IgD-negative memory B cell (primary cell): ENCODE measurements at regions not wholly inside any gene's neighbourhood (a gene's known extent, or its start where the extent isn't known, plus 50 kb on each side); places are given as distances from the start of the nearest gene placed in this dataset.

Experiments
- H3K27ac Mint-ChIP-seq, 3 donors: one replicate each; pipeline ENCODE4 v1.8.0; 2020 to 2022; ENCODE audit warnings: mild to moderate bottlenecking in 3 of 3, mixed read lengths in 3 of 3, moderate library complexity in 1 of 3
- H3K27me3 Mint-ChIP-seq: one replicate; pipeline ENCODE4 v1.8.0; 2021; ENCODE audit warnings: mixed read lengths
- H3K36me3 Mint-ChIP-seq: one replicate; pipeline ENCODE4 v1.8.0; 2020; ENCODE audit warnings: mild to moderate bottlenecking, mixed read lengths
- H3K4me1 Mint-ChIP-seq, 3 donors: one replicate each; pipeline ENCODE4 v1.8.0; 2020 to 2022; ENCODE audit warnings: mixed read lengths in 3 of 3, mild to moderate bottlenecking in 1 of 3
- H3K4me3 Mint-ChIP-seq, 4 donors: one replicate each; pipeline ENCODE4 v1.8.0; 2020 to 2022; ENCODE audit warnings: mild to moderate bottlenecking in 4 of 4, mixed read lengths in 4 of 4, moderate library complexity in 3 of 4
- H3K9me3 Mint-ChIP-seq, 3 donors: one replicate each; pipeline ENCODE4 v1.8.0; 2020 to 2021; ENCODE audit warnings: mixed read lengths in 3 of 3, mild to moderate bottlenecking in 1 of 3

DNA sequence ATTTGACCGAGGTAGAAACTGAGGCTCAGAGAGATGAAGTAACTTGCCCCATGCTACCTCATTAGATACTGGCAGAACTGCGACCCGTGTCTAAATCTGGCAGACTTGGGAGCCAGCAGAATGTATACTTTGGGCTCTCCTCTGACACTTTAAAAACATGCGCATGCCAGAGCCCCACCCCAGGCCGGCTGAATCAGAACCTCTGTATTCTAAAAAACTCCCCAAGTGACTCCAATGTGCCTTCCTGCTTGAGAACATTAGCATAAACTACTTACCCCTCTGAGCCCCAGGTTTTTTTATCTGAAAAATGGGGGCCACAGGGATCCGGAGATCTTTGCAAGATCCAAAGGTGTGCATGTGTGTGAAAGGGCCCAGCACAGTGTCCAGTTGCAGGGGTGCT is 344.7 kb upstream of the USP24 start:
- H3K4me3 Mint-ChIP-seq = no peak overlapping the region
- H3K36me3 Mint-ChIP-seq = no peaks in the 10 kb centered on the region
- no peaks in the 10 kb centered on the region for H3K4me1 Mint-ChIP-seq
- peaks cover 3% of the 10 kb centered on the region for H3K27me3 Mint-ChIP-seq
- H3K27ac Mint-ChIP-seq = no peak overlapping the region
- no peaks in the 10 kb centered on the region for H3K9me3 Mint-ChIP-seq

DNA sequence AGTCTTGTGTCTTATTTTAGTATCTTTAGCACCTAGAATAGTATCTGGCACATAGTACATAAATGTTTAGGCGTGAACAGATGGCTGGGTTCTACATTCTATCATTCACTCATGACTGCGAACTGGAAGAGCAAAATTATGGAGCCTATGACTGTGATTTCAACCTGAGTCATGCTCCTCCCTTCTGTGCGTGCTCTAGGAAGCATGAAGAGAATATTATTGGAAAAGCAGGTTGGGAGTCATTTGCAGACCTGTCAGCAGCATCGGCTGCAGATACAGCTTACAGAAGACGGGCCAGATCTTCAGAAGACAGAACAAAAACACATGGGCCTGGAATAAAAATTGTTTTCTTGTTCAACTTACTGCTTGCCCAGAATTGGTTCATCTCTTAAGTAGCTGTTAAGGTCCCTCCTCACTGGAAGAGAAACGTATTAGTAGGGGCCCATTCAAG is 344.0 kb upstream of the USP24 start:
- no peak overlapping the region for H3K4me3 Mint-ChIP-seq
- peaks cover 3% of the 10 kb centered on the region for H3K27me3 Mint-ChIP-seq
- H3K9me3 Mint-ChIP-seq = peaks cover 0 to 2% (median 0%) of the 10 kb centered on the region in 3 donors
- H3K4me1 Mint-ChIP-seq = no peaks in the 10 kb centered on the region
- H3K27ac Mint-ChIP-seq = no peak overlapping the region
- no peaks in the 10 kb centered on the region for H3K36me3 Mint-ChIP-seq

DNA sequence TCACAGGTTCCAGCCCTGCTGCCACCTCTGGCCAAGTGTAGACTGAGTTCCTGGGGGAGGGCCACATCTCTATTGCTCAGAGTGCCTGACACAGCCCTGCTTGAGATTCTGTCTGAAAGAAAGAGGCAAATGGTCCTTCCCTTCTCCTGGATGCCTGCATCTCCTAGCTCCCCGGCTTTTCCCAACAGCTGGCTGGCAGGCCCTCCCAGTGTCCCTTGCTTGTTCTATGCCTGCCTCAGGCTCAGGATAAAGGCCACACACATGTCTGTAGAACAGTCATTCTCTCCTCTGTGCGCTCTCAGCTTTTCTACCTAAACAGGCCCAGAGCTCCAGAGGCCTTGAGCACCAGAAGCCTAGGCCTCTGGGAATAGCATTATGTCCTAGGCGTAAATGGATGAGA is 343.4 kb upstream of the USP24 start:
- Mint-ChIP-seq H3K27ac (no peak overlapping the region), H3K4me3 (no peak overlapping the region), H3K9me3 (peaks cover 0 to 2% (median 0%) of the 10 kb centered on the region in 3 donors), H3K4me1 (no peaks in the 10 kb centered on the region), H3K36me3 (no peaks in the 10 kb centered on the region), H3K27me3 (peaks cover 1% of the 10 kb centered on the region)

DNA sequence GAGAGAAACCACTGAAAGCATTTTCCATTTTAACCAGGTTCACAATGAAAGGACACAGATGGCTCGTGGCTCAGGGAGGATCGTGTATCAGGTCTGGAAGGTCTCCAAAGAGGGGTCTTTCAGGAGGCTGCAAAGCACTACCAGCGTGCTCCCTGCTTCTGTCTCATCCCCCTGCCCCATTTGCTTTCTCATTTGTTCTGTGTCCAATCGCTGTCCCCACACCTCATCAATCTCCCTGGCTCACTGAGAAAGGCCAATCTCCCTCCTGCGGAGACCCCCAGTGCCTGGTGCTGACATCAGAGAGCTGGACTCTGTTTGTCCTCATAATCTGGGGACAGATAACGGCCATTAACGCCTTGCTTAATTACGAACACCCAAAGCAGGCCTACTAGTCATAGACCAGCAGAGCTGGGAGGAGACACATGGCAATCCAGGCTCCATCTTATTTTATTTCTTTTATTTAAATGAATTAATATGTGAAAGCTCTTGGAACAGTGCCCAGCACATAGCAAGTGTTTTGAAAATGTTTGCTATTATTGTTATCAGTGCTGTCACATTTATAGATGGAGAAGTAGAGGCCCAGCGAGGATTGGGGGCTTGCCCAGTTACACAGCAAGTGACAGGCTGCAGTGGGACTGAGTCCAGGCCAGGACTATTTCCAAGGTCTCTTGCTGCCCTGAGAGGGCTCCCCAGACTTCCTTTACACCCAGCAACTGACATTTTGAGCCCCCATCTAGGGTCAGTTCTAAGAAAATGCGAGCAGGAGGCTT is 341.0 kb upstream of the USP24 start:
- Mint-ChIP-seq H3K36me3 (no peaks in the 10 kb centered on the region), H3K4me1 (no peaks in the 10 kb centered on the region), H3K27ac (no peak overlapping the region), H3K27me3 (peaks cover 3% of the 10 kb centered on the region), H3K4me3 (no peak overlapping the region), H3K9me3 (peaks cover 0 to 2% (median 0%) of the 10 kb centered on the region in 3 donors)

DNA sequence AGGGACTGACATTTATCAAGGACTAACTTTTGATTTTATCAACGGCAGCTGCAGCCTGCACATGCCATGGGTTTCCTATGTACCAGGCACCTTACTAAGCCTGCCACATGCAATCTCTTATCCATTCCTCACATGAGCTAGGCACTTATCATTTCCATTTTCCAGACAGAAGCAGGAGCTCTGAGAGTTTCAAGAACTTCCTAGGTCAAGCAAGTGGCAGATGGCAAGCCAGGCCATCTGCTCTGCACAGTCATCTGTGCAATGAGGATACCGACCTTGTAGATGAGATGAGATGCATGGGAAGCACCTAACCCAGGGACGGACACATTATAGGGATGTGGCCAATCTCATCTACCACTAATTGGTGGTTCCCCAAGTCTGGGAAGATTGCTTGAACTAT is 339.4 kb upstream of the USP24 start:
- Mint-ChIP-seq H3K27me3 (peaks cover 2% of the 10 kb centered on the region), H3K4me1 (no peaks in the 10 kb centered on the region), H3K9me3 (peaks cover 0 to 2% (median 0%) of the 10 kb centered on the region in 3 donors), H3K4me3 (no peak overlapping the region), H3K27ac (no peak overlapping the region), H3K36me3 (no peaks in the 10 kb centered on the region)

DNA sequence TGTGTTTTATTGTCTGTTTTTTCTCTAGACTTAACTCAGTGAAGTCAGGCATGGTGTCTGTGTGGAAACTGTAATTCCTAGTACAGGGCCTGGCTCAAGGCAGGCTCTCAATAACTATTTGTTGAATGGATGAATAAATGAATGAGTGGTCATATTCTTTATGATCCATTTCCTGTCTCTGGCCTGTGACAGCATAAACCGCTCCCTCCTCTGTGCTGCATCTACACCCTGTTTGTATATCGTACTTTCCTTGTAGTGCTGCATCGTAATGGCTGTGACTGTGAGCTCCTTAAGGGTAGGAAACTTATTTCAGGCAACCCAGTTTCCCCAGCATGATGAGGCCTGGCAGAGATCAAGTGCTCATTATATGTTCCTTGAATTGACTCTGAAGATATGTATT is 337.5 kb upstream of the USP24 start:
- Mint-ChIP-seq H3K36me3 (no peaks in the 10 kb centered on the region), H3K4me1 (no peaks in the 10 kb centered on the region), H3K27me3 (peaks cover 2% of the 10 kb centered on the region), H3K9me3 (peaks cover 0 to 2% (median 0%) of the 10 kb centered on the region in 3 donors), H3K27ac (no peak overlapping the region), H3K4me3 (no peak overlapping the region)

DNA sequence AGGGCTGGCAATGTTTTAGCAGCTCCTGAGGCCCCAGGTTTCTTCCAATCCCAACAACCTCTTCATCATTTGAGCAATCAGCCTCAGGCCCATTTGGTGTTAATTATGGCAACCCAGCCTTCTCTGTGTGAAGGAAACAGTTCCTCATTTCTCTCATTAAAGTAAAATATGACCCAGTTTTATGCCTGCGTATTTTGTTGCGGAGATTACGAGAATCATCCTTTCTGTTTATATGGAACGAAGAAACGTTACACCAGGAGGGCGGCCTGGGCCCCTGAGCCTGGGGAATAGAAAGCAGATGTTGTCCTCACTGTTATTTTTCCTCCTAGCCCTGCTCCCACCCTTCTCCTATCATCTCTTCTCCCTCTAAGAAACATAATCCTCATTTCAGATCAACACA is 332.2 kb upstream of the USP24 start:
- Mint-ChIP-seq H3K27me3 (peaks cover 5% of the 10 kb centered on the region), H3K27ac (no peak overlapping the region), H3K4me1 (no peaks in the 10 kb centered on the region), H3K36me3 (no peaks in the 10 kb centered on the region), H3K4me3 (no peak overlapping the region), H3K9me3 (peaks cover 0 to 3% (median 0%) of the 10 kb centered on the region in 3 donors)

DNA sequence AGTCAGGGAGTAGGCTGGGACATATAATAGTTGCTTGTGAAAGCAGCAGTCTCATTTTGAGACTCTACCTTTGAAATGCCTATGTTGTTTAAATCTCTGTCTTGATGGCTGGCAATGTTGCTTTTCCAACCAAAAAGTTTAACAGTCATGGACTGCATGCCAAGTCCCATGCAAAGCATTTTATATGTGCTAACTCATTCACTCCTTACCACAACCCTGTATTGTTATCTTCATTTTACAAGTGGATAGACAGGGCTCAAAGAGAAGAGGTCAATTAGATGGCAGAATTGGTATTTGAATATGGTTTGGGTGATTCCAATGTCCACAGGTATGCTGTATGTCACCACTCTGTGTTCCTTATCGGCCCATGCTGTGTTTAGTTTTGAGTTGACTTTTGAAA is 331.4 kb upstream of the USP24 start:
- Mint-ChIP-seq H3K27ac (no peak overlapping the region), H3K4me1 (no peaks in the 10 kb centered on the region), H3K4me3 (no peak overlapping the region), H3K27me3 (peaks cover 5% of the 10 kb centered on the region), H3K9me3 (peaks cover 0 to 3% (median 0%) of the 10 kb centered on the region in 3 donors), H3K36me3 (no peaks in the 10 kb centered on the region)

DNA sequence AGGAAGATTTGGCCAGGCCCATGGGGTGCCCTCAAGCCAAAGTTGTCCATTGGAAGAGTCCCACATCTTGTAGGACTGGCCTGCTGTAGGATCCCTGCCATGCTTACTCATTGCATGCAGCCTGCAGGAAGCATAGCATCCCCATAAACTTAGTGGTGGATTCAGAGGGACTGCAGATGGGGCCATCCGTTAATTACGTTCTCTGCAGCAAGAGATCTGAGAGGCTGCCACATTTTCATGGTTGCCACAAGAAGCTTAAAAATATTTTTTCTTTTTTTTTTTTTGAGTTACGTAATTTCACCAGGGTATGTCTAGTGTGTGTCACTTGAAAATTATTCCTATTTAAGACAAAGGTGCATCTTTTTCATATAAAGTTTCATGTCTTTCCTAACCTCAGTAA is 329.7 kb upstream of the USP24 start:
- Mint-ChIP-seq H3K36me3 (no peaks in the 10 kb centered on the region), H3K4me3 (no peak overlapping the region), H3K27me3 (peaks cover 3% of the 10 kb centered on the region), H3K9me3 (peaks cover 0 to 3% (median 0%) of the 10 kb centered on the region in 3 donors), H3K27ac (no peak overlapping the region), H3K4me1 (no peaks in the 10 kb centered on the region)

DNA sequence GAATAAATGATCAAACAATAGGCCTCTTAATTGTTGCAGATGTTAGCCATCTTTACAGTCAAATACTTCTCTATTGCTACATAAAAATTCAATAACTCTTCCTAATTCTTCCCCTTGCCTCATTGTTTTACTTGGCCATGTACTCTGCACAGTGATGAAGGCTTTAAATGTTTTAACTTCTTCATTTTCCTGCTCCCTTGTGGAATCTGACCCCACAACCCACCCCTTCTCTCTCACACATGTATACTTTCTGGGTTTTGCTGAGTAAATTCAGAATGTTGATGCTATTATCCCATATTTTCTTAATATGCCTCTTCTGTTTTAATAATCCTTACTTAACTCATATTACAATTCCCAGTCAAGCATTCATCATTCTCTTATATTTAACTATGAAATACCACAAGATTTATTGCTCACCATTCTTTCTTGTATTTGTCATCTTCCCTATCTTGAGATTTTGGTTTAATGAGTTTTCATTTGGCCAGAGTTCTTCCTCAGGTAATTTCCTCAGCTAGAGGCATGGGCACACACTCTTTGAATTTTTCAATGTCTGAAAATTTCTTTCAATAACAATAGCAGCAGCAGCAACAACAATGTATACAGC is 327.8 kb upstream of the USP24 start:
- Mint-ChIP-seq H3K27me3 (peaks cover 4% of the 10 kb centered on the region), H3K4me1 (no peaks in the 10 kb centered on the region), H3K27ac (no peak overlapping the region), H3K4me3 (no peak overlapping the region), H3K36me3 (no peaks in the 10 kb centered on the region), H3K9me3 (peaks cover 0 to 3% (median 0%) of the 10 kb centered on the region in 3 donors)

DNA sequence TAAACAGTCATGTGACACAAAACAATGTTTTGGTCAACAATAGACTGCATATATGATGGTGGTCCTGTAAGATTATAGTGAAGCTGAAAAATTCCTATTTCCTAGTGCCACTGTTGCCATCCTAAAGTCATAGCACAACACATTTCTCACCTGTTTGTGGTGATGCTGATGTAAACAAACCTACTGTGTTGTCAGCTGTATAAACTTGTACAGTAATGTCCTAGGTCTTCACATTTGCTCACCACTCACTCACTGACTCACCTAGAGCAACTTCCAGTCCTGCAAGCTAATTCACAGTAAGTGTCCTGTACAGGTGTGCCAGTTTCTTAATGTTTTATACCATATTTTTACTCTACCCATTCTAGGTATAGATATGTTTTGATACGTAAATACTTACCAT is 326.1 kb upstream of the USP24 start:
- Mint-ChIP-seq H3K36me3 (no peaks in the 10 kb centered on the region), H3K4me1 (no peaks in the 10 kb centered on the region), H3K27me3 (peaks cover 6% of the 10 kb centered on the region)

DNA sequence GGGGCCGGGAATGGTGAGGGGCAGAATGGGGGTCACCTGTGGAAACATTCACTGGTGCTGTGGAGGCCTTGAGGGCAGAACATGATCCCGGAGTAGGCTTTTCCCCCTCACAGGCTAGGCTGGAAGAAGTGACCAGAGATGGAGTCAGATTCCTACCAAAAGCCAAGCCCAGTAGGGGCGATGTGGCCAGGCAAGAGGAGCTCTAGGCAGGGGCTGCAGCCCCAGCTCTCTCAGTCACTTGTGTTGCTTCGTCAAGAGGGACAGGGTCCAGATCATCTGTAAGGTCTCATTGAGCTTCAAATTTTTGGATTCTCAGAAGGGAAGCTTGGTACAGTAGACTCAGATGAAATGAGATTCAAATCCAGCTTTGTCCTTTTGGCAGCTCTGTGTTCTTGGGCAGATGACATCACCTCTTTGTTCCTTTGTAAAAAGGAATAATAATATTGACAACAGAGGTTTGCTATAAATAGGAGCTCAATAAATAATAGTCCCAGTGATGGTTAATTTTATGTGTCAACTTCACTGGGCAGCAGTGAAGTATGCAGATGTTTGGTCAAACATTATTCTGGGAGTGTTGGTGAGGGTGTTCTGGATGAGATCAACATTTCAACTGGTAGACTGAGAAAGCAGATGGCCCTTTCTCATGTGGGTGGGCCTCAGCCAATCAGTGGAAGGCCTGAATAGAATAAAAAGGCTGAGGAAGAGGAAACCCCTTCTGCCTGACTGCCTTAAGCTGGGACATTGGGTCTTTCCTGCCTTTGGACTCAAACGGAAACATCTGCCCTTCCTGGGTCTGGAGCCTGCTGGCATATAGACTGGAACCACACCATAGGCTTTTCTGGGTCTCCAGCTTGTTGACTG is 324.7 kb upstream of the USP24 start:
- Mint-ChIP-seq H3K36me3 (no peaks in the 10 kb centered on the region), H3K4me1 (no peaks in the 10 kb centered on the region), H3K27ac (no peak overlapping the region), H3K9me3 (peaks cover 0 to 2% (median 0%) of the 10 kb centered on the region in 3 donors), H3K4me3 (no peak overlapping the region), H3K27me3 (peaks cover 5% of the 10 kb centered on the region)

More for the DNA sequence above, 326.1 kb upstream of the USP24 start:
- no peak overlapping the region for H3K4me3 Mint-ChIP-seq
- H3K27ac Mint-ChIP-seq = no peak overlapping the region
- no peaks in the 10 kb centered on the region for H3K9me3 Mint-ChIP-seq

DNA sequence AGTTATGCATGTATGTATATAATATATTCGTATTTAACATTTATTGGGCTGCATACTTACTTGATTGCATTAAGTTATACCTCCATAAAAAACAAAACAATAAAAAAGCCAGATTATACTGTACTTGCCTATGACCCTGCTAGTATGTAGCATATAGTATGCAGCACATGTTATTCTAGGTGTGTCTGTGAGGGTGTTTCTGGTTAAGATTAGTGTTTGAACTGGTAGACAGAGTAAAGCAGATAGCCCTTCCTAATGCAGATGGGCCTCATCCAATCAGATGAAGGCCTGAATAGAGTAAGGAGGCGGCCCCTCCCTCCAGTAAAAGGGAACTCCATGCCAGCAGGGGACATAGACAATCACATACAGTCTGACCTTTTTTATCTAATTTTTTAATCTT is 323.3 kb upstream of the USP24 start:
- Mint-ChIP-seq H3K27ac (no peak overlapping the region), H3K36me3 (no peaks in the 10 kb centered on the region), H3K4me1 (no peaks in the 10 kb centered on the region), H3K9me3 (peaks cover 0 to 2% (median 0%) of the 10 kb centered on the region in 3 donors), H3K27me3 (peaks cover 5% of the 10 kb centered on the region), H3K4me3 (no peak overlapping the region)

DNA sequence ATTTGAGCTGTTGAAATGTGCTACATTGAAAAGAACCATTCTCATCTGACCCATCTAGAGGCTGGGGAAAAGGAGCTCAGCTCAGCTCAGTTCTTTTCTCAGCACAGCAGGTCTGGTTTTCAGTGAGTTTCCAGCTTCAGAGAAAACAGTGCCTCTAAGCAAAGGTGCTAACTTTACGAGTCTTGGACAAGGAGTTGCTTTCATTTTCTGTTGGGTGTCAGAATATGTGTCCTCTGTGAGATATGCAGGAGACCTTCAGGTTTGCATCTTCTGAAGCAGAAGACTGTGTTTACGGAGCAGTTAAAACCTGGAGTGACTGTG is 321.3 kb upstream of the USP24 start:
- Mint-ChIP-seq H3K4me3 (no peak overlapping the region), H3K4me1 (no peaks in the 10 kb centered on the region), H3K27me3 (peaks cover 5% of the 10 kb centered on the region), H3K9me3 (peaks cover 0 to 2% (median 0%) of the 10 kb centered on the region in 3 donors), H3K27ac (no peak overlapping the region), H3K36me3 (no peaks in the 10 kb centered on the region)
